K562 (cell line): ENCODE measurements at regions not wholly inside any gene's neighbourhood (a gene's known extent, or its start where the extent isn't known, plus 50 kb on each side); places are given as distances from the start of the nearest gene placed in this dataset.

ENCODE experiments used
- CTCF ChIP-seq, 3 experiments: IDR thresholded peaks in 2 of 3; conservative IDR thresholded peaks in 1 of 3; 2 replicates each; pipeline ENCODE4 v1.5.1; 2011 to 2012; ENCODE audit warnings: low read length in 3 of 3, mild to moderate bottlenecking in 3 of 3, control low read depth in 2 of 3, improper control_type of control experiment in 1 of 3, inconsistent platforms in 1 of 3, low read depth in 1 of 3, mixed read lengths in 1 of 3, moderate library complexity in 1 of 3; ENCODE audit not compliant: insufficient read depth in 2 of 3
- ESRRA ChIP-seq: fragments of 450-650 bp; IDR thresholded peaks from 2 replicates; pipeline ENCODE4 v1.6.1; 2014; ENCODE audit warnings: low read depth, mild to moderate bottlenecking, moderate library complexity, borderline replicate concordance
- KLF13 ChIP-seq: fragments of 450-650 bp; IDR thresholded peaks from 2 replicates; pipeline ENCODE4 v1.6.1; 2016; ENCODE audit warnings: missing genetic modification characterization, low read depth, mild to moderate bottlenecking, missing compliant biosample characterization, moderate library complexity, borderline replicate concordance
- MAZ ChIP-seq, 2 experiments: fragments of 450-650 bp in 1 of 2; sonication (generic) in 1 of 2; formaldehyde crosslinking; IDR thresholded peaks in 1 of 2; conservative IDR thresholded peaks in 1 of 2; 2 replicates each; pipeline versions ENCODE4 v1.4.0 to v1.5.0; 2020; ENCODE audit warnings: mild to moderate bottlenecking in 1 of 2, missing genetic modification reagents in 1 of 2
- NFE2L1 ChIP-seq: fragments of 450-650 bp; IDR thresholded peaks from 2 replicates; pipeline ENCODE4 v1.6.1; 2016; ENCODE audit warnings: missing genetic modification characterization, low read depth, mild to moderate bottlenecking, missing compliant biosample characterization, moderate library complexity, borderline replicate concordance
- POLR2A ChIP-seq: fragments of 450-650 bp; conservative IDR thresholded peaks from 2 replicates; pipeline ENCODE4 v1.6.1; 2016
- SMARCE1 ChIP-seq: fragments of 450-650 bp; IDR thresholded peaks from 2 replicates; pipeline ENCODE4 v1.7.1; 2016; ENCODE audit warnings: mild to moderate bottlenecking
- ZNF75A ChIP-seq: fragments of 450-650 bp; formaldehyde crosslinking; IDR thresholded peaks from 2 replicates; pipeline ENCODE4 v1.4.0; 2020; ENCODE audit warnings: mild to moderate bottlenecking

GRCh38 chr13:36582977-36583376, 90.8 kb upstream of the SERTM1 start:
- no peak for TF ChIP-seq CTCF (IDR thresholded peaks at IDR 0.05 in 2 of 3, conservative IDR thresholded peaks at IDR 0.05 in 1 of 3; ENCODE audit: insufficient read depth in 2 of 3, low read depth in 1 of 3, low read length in 3 of 3)
- no peak for TF ChIP-seq ZNF75A
- TF ChIP-seq KLF13 (tag) = no peak
- no peak for TF ChIP-seq MAZ (CRISPR knock-in tag; conservative IDR thresholded peaks at IDR 0.05 in 1 of 2, IDR thresholded peaks at IDR 0.05 in 1 of 2)
- no peak for TF ChIP-seq POLR2A
- TF ChIP-seq ESRRA = no peak
- TF ChIP-seq SMARCE1 = no peak
- TF ChIP-seq NFE2L1 (tag) = no peak
